Uterus (tissue), 3 donors: ENCODE measurements at regions not wholly inside any gene's neighbourhood (a gene's known extent, or its start where the extent isn't known, plus 50 kb on each side); places are given as distances from the start of the nearest gene placed in this dataset.

Source experiments
- DNase-seq, 2 donors: peaks; one replicate each; pipeline ENCODE4 v3.0.0-alpha.2; 2019 to 2020
- H3K27ac ChIP-seq, 2 donors: fragments of 200-600 bp; sonication (generic); 1 replicate in 1 of 2; 2 replicates in 1 of 2; pipeline ENCODE4 v1.5.1; 2016 to 2018
- H3K27me3 ChIP-seq, 2 donors: fragments of 200-600 bp; sonication (generic); one replicate each; pipeline ENCODE4 v1.5.1; 2018 to 2019; ENCODE audit warnings: control low read depth in 1 of 2
- H3K36me3 ChIP-seq, 2 donors: fragments of 200-600 bp; sonication (generic); one replicate each; pipeline ENCODE4 v1.5.1; 2019; ENCODE audit warnings: control low read depth in 1 of 2
- H3K4me1 ChIP-seq, 2 donors: fragments of 200-600 bp; sonication (generic); one replicate each; pipeline ENCODE4 v1.5.1; 2018 to 2019; ENCODE audit warnings: control low read depth in 1 of 2
- H3K4me3 ChIP-seq, 2 donors: fragments of 200-600 bp; sonication (generic); 1 replicate in 1 of 2; 2 replicates in 1 of 2; pipeline ENCODE4 v1.5.1; 2018 to 2019; ENCODE audit warnings: mild to moderate bottlenecking in 1 of 2
- H3K9me3 ChIP-seq, 2 donors: fragments of 200-600 bp; sonication (generic); one replicate each; pipeline ENCODE4 v1.5.1; 2019; ENCODE audit warnings: control low read depth in 1 of 2
- POLR2A ChIP-seq, 2 donors: fragments of 450-650 bp; IDR thresholded peaks; one replicate each; pipeline ENCODE4 v1.6.1; 2016; ENCODE audit warnings: antibody characterized with exemption in 2 of 2, mild to moderate bottlenecking in 1 of 2, moderate library complexity in 1 of 2
- intact Hi-C: fragments of 100-400 bp; cut with DNase I; formaldehyde crosslinking; loops from one replicate; pipeline ENCODE4 v1.15.1; 2023; ENCODE audit warnings: low total_unique reads
- TF ChIP-seq, protein P1 (sequence below), 4 experiments: fragments of 200-600 bp in 2 of 4; fragments of 450-650 bp in 2 of 4; sonication (generic) in 2 of 4; IDR thresholded peaks; one replicate each; pipeline ENCODE4 v1.5.1; 2016 to 2019; ENCODE audit warnings: antibody characterized with exemption in 4 of 4, mild to moderate bottlenecking in 2 of 4, moderate library complexity in 1 of 4
- donor health status: DM: yes; HTN: yes; CAD: no.

DNA sequence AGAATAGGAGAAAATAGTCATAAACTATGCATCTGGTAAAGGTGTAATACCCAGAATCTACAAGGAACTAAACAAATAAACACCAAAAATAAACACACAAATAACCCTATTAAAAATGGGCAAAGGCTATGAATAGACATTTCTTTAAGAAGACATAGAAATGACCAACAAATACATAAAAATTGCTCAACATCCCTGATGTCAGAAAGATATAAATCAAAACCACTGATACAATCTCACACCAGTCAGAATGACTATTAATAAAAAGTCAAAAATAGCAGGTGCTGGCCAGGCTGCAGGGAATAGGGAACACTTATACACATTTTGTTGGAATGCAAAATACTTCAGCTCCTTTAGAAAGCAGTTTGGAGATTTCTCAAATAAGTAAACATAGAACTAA is 352.1 kb upstream of the SLITRK1 start:
- H3K27me3 ChIP-seq: no peaks in the 10 kb centered on the region
- TF ChIP-seq POLR2A (IDR thresholded peaks at IDR 0.05): no peak
- TF ChIP-seq, protein P1, sequence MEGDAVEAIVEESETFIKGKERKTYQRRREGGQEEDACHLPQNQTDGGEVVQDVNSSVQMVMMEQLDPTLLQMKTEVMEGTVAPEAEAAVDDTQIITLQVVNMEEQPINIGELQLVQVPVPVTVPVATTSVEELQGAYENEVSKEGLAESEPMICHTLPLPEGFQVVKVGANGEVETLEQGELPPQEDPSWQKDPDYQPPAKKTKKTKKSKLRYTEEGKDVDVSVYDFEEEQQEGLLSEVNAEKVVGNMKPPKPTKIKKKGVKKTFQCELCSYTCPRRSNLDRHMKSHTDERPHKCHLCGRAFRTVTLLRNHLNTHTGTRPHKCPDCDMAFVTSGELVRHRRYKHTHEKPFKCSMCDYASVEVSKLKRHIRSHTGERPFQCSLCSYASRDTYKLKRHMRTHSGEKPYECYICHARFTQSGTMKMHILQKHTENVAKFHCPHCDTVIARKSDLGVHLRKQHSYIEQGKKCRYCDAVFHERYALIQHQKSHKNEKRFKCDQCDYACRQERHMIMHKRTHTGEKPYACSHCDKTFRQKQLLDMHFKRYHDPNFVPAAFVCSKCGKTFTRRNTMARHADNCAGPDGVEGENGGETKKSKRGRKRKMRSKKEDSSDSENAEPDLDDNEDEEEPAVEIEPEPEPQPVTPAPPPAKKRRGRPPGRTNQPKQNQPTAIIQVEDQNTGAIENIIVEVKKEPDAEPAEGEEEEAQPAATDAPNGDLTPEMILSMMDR (IDR thresholded peaks at IDR 0.05): no peak
- no peaks in the 10 kb centered on the region for H3K36me3 ChIP-seq
- no peaks in the 10 kb centered on the region for H3K4me1 ChIP-seq
- no peak overlapping the region for H3K4me3 ChIP-seq
- DNase-seq: no peak
- no peaks in the 10 kb centered on the region for H3K9me3 ChIP-seq
- intact Hi-C loops: no loop called here
- no peak overlapping the region for H3K27ac ChIP-seq

DNA sequence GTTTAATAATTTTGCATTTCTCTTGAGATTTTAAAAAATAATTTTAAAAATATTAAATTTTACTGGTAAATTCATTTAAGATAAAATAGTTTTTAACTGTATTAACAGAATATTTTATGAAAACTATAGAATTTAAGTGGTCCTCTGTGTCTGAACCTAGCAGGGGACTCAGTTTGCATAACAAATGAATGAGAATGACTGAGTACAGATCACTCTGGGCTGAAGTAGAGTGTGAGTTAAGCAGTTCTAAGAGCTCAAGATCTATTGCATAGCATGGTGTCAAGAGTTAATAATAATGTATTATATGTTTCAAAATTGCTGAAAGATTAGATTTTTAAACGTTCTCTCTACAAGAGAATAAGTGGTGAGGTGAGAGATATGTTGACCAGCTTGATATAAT is 348.3 kb upstream of the SLITRK1 start:
- Histone ChIP-seq H3K4me1 (no peaks in the 10 kb centered on the region), H3K27ac (no peak overlapping the region), H3K27me3 (no peaks in the 10 kb centered on the region), H3K4me3 (no peak overlapping the region), H3K36me3 (no peaks in the 10 kb centered on the region), H3K9me3 (no peaks in the 10 kb centered on the region)
- DNase-seq: no peak
- TF ChIP-seq POLR2A (IDR thresholded peaks at IDR 0.05): no peak
- TF ChIP-seq, protein P1 (IDR thresholded peaks at IDR 0.05): no peak
- intact Hi-C loops: no loop called here

DNA sequence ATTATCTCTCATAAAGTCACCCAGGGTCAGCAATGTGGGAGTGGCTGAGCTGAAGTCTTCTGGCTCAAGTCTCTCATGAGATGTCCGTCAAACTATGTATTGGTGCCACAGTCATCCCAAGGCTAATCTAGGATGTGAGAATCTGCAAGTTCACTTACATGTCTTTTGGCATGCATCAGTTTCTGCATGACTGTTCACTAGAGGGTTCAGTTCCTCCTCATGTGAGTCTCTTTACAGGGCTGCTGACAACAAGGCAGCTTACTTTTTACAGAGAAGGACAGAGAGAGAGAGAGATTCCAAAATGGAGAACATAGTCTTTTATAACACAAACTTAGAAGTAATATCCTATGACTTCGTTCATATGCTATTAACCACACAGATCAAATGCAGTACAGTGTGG is 328.8 kb upstream of the SLITRK1 start:
- Histone ChIP-seq H3K27ac (no peak overlapping the region), H3K4me3 (no peak overlapping the region), H3K4me1 (no peaks in the 10 kb centered on the region), H3K36me3 (no peaks in the 10 kb centered on the region), H3K27me3 (no peaks in the 10 kb centered on the region), H3K9me3 (no peaks in the 10 kb centered on the region)
- no peak for DNase-seq
- intact Hi-C loops: no loop called here
- TF ChIP-seq, protein P1 (IDR thresholded peaks at IDR 0.05): no peak
- no peak for TF ChIP-seq POLR2A (IDR thresholded peaks at IDR 0.05)

DNA sequence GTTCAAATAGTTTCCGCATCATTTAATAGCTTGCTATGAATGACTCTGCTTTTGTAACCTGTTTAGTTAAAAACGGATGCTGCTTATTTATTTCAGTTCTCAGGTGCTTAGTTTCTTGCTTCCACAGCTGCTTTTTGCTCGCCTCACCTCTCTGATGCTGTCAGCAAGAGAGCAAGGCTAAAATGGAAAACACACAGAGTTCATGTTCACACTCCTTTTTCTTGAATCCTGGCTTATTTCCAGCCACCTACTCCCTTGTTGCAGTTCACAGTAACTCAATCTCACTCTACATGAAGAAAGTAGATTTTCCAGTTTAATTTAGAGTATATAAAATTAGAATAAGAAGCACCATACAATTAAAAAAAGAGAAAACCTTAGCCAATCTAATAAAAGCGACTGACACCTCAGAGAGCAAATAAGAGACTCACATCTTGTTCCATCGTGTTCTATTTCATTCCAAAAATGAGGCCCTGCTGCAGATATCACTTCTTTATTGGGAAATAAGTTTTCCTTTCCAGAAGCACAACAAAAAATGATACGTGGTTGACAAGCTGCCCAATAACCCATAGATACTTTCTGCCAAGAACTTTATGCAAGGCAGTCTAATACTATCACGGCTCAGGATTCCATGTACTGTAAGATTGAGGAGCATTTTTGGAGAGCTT is 326.1 kb upstream of the SLITRK1 start:
- Histone ChIP-seq H3K27me3 (no peaks in the 10 kb centered on the region), H3K9me3 (no peaks in the 10 kb centered on the region), H3K4me3 (no peak overlapping the region), H3K36me3 (no peaks in the 10 kb centered on the region), H3K4me1 (no peaks in the 10 kb centered on the region), H3K27ac (no peak overlapping the region)
- no peak for DNase-seq
- TF ChIP-seq, protein P1 (IDR thresholded peaks at IDR 0.05): no peak
- no peak for TF ChIP-seq POLR2A (IDR thresholded peaks at IDR 0.05)
- intact Hi-C loops: no loop called here

DNA sequence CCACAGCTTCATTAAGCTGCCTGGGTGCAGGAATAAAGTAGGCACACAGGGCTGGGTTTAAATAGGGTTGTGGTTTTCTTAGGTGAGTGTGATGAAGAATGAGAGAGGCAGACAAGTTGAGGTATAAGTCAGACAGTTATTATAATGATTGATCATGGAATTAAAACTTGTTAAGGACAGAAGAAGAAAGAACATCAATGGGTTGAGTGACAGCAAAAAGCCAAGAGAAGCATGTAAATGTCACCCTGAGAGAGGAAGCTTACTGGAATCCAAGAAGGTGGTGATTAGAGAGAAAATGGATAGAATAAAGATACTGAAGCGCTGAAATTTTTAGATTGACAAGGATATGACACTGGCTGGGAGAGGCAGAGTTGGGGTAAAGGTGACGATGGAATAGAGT is 325.2 kb upstream of the SLITRK1 start:
- no peaks in the 10 kb centered on the region for H3K9me3 ChIP-seq
- no peak for TF ChIP-seq POLR2A (IDR thresholded peaks at IDR 0.05)
- TF ChIP-seq, protein P1 (IDR thresholded peaks at IDR 0.05): no peak
- no peak overlapping the region for H3K27ac ChIP-seq
- no peak for DNase-seq
- no peaks in the 10 kb centered on the region for H3K36me3 ChIP-seq
- intact Hi-C loops: no loop called here
- no peaks in the 10 kb centered on the region for H3K4me1 ChIP-seq
- H3K27me3 ChIP-seq: no peaks in the 10 kb centered on the region
- no peak overlapping the region for H3K4me3 ChIP-seq
